ENCODE measurements at regions not wholly inside any gene's neighbourhood (a gene's known extent, or its start where the extent isn't known, plus 50 kb on each side); places are given as distances from the start of the nearest gene placed in this dataset.

- no peak for DNase-seq (ENCODE audit: low spot score)
Observed at GRCh38 chr11:11137339-11137738, 215.7 kb downstream of the CSNK2A3 start.

- no peak for DNase-seq (ENCODE audit: low spot score)
Observed at GRCh38 chr11:11135820-11136476, 217.1 kb downstream of the CSNK2A3 start.

GRCh38 chr11:11129118-11129517 lies 223.9 kb downstream of the CSNK2A3 start:
- DNase-seq (ENCODE audit: low spot score) = no peak

- no peak for DNase-seq (ENCODE audit: low spot score)
Observed at GRCh38 chr11:11125618-11126017, 227.4 kb downstream of the CSNK2A3 start.

- no peak for DNase-seq (ENCODE audit: low spot score)
Observed at GRCh38 chr11:11122749-11123148, 230.3 kb downstream of the CSNK2A3 start.

GRCh38 chr11:11119917-11120316 lies 233.1 kb downstream of the CSNK2A3 start:
- DNase-seq (ENCODE audit: low spot score) = no peak

- DNase-seq (ENCODE audit: low spot score) = peak; percentile 8
Observed at GRCh38 chr11:11117730-11118129, 235.3 kb downstream of the CSNK2A3 start.

GRCh38 chr11:11115475-11115874 lies 237.6 kb downstream of the CSNK2A3 start:
- DNase-seq (ENCODE audit: low spot score) = no peak

GRCh38 chr11:11113626-11114025 lies 239.4 kb downstream of the CSNK2A3 start:
- no peak for DNase-seq (ENCODE audit: low spot score)

- no peak for DNase-seq (ENCODE audit: low spot score)
Observed at GRCh38 chr11:11108026-11108425, 245.0 kb downstream of the CSNK2A3 start.

- DNase-seq (ENCODE audit: low spot score) = no peak
Observed at GRCh38 chr11:11107076-11107723, 245.8 kb downstream of the CSNK2A3 start.

GRCh38 chr11:11105361-11105760 lies 247.5 kb upstream of the ZBED5 start:
- DNase-seq (ENCODE audit: low spot score) = no peak

GRCh38 chr11:11095831-11096723 lies 238.2 kb upstream of the ZBED5 start:
- DNase-seq (ENCODE audit: low spot score) = no peak

GRCh38 chr11:11090495-11090894 lies 232.6 kb upstream of the ZBED5 start:
- no peak for DNase-seq (ENCODE audit: low spot score)

GRCh38 chr11:11089805-11090204 lies 232.0 kb upstream of the ZBED5 start:
- no peak for DNase-seq (ENCODE audit: low spot score)

- no peak for DNase-seq (ENCODE audit: low spot score)
Observed at GRCh38 chr11:11086979-11087378, 229.1 kb upstream of the ZBED5 start.

- DNase-seq (ENCODE audit: low spot score) = no peak
Observed at GRCh38 chr11:11085580-11085979, 227.7 kb upstream of the ZBED5 start.

GRCh38 chr11:11084337-11084736 lies 226.5 kb upstream of the ZBED5 start:
- no peak for DNase-seq (ENCODE audit: low spot score)

- DNase-seq (ENCODE audit: low spot score) = no peak
Observed at GRCh38 chr11:11083441-11083840, 225.6 kb upstream of the ZBED5 start.

- no peak for DNase-seq (ENCODE audit: low spot score)
Observed at GRCh38 chr11:11082646-11083045, 224.8 kb upstream of the ZBED5 start.

- no peak for DNase-seq (ENCODE audit: low spot score)
Observed at GRCh38 chr11:11081776-11082175, 223.9 kb upstream of the ZBED5 start.

- DNase-seq (ENCODE audit: low spot score) = no peak
Observed at GRCh38 chr11:11081288-11081687, 223.4 kb upstream of the ZBED5 start.
